ENCODE measurements at regions not wholly inside any gene's neighbourhood (a gene's known extent, or its start where the extent isn't known, plus 50 kb on each side); places are given as distances from the start of the nearest gene placed in this dataset.
"Not testable (repeated sequence)": the region's sequence is repeated elsewhere in the genome, so short reads cannot be mapped to it uniquely, and the experiment has no call there.

DNA sequence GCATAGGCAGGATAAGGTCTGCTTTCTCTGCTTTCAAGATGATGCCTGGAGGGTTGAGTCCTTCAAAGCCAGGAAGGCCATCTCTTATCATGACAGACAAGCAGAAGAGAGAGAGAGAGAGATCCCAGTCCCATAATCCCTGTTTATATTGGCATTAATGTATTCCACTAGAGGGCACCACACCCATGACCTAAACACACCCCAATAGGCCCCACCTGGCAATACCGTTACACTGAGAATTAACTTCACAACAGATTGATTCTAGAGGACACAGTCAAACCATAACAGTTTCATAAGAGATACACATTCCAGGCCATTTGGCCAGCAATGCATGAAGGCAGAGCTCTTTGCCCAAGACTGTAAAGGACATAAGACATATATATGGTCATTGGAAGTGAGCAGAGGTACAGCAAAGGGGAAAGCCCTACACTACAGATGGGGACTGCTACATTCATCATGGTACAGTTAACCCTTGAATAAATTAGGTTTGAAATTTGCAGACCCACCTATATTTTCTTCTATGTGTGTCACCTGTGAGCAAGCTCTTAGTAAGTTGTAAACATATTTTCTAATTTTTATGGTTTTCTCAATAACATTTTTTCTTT lies 1516.1 kb downstream of the RPIA start:
- DNase-seq (no peak), ATAC-seq (replicated peaks) (no peak)
- peaks cover 4 to 12% of the 10 kb centered on the region in 2 donors for H3K9me3 Mint-ChIP-seq
- H3K36me3 Mint-ChIP-seq (ENCODE audit: insufficient read depth), result no peaks in the 10 kb centered on the region
- H3K27me3 Mint-ChIP-seq, result no peaks in the 10 kb centered on the region
- no peak overlapping the region for H3K4me3 Mint-ChIP-seq
- no peaks in the 10 kb centered on the region for H3K4me1 Mint-ChIP-seq (ENCODE audit: low read depth in 2 of 2)
- no peak overlapping the region for H3K27ac Mint-ChIP-seq

DNA sequence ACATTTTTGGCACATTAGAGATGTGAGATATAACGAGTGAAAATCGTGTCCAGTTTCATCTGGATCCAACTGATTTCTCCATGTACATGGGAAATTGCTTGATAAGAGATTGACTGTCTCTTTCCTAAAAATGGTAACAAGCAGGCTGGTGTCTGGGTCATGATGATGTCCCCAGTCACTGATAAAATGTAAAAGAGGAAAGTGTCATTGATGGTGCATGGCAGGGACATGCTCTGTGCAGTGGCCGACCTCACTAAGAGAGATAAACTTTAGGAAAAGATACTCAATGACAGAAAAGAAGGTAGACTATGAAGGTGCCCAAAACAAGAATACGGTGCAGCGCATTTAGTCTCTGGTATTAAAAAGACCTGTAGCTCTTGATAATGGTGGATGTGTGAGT lies 1517.5 kb downstream of the RPIA start:
- Mint-ChIP-seq H3K27me3 (no peaks in the 10 kb centered on the region), H3K36me3 (ENCODE audit: insufficient read depth) (no peaks in the 10 kb centered on the region), H3K9me3 (peaks cover 4 to 7% of the 10 kb centered on the region in 2 donors), H3K4me3 (no peak overlapping the region), H3K4me1 (ENCODE audit: low read depth in 2 of 2) (no peaks in the 10 kb centered on the region), H3K27ac (no peak overlapping the region)
- DNase-seq (no peak), ATAC-seq (replicated peaks) (no peak)

DNA sequence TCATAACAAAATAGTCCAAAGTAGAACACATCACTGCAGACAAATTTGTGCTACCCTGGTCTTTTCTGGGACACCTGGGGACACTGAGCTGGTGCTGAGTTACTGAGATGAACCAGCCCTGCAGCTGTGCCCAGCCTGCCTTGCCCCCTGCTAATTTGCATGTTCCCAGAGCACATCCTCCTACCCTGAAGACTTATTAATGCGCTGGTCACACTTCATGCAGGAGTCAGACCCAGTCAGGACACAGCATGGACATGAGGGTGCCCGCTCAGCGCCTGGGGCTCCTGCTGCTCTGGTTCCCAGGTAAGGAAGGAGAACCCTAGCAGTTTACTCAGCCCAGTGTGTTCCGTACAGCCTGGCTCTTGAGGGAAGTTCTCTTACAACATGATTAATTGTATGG lies 1518.3 kb downstream of the RPIA start:
- Mint-ChIP-seq H3K4me3 (no peak overlapping the region), H3K36me3 (ENCODE audit: insufficient read depth) (no peaks in the 10 kb centered on the region), H3K27me3 (no peaks in the 10 kb centered on the region), H3K27ac (no peak overlapping the region), H3K9me3 (peaks cover 3 to 4% of the 10 kb centered on the region in 2 donors), H3K4me1 (ENCODE audit: low read depth in 2 of 2) (no peaks in the 10 kb centered on the region)
- no peak for DNase-seq
- ATAC-seq (replicated peaks), result no peak

DNA sequence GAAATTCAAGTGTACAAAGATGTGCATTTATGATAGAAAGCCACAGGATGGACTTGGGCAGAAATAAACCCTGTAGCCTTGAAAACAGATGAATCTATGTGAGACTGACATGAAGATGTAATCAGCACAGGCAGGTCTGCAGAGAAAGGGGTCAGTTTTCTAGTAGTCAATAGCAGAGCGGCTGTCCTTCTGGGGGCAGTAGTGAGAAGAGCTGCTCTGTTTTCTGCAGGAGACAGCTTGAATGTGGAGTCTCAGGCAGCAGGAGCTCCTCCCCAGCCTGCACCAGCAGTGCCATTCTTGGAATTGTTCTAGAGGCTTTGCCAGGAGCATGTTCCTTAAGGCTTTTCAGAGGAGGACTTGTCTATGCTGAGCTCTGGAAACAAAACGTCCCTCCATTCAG lies 1524.4 kb downstream of the RPIA start:
- not testable (repeated sequence) for H3K36me3 Mint-ChIP-seq (ENCODE audit: insufficient read depth); H3K4me1 Mint-ChIP-seq (ENCODE audit: low read depth in 2 of 2)

DNA sequence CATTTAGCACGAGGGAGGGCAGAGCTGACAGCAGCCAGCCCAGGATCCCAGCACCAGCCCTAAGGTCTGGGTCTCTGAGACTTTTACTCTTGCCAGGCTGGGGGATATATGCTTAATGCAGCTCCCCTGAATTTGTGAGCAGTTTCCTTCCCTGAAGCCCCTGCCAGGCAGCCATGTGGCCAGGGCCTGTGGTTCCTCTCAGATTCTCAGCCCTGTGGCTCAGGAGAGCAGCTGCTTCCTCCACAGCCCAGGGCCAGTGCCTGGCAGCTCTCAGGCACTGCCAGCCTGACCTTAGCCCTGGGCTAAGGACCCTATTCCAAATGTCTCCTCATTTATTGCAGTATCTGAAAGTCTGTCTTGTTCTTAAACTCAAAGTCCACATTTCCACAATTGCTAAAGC lies 1525.3 kb downstream of the RPIA start:
- not testable (repeated sequence) for H3K36me3 Mint-ChIP-seq (ENCODE audit: insufficient read depth); ATAC-seq (replicated peaks); H3K4me3 Mint-ChIP-seq; H3K27ac Mint-ChIP-seq; H3K27me3 Mint-ChIP-seq; H3K9me3 Mint-ChIP-seq; H3K4me1 Mint-ChIP-seq (ENCODE audit: low read depth in 2 of 2); DNase-seq

More for the DNA sequence above, 1524.4 kb downstream of the RPIA start:
- H3K4me3 Mint-ChIP-seq; H3K27me3 Mint-ChIP-seq; H3K9me3 Mint-ChIP-seq; ATAC-seq (replicated peaks); DNase-seq; H3K27ac Mint-ChIP-seq: not testable (repeated sequence)

DNA sequence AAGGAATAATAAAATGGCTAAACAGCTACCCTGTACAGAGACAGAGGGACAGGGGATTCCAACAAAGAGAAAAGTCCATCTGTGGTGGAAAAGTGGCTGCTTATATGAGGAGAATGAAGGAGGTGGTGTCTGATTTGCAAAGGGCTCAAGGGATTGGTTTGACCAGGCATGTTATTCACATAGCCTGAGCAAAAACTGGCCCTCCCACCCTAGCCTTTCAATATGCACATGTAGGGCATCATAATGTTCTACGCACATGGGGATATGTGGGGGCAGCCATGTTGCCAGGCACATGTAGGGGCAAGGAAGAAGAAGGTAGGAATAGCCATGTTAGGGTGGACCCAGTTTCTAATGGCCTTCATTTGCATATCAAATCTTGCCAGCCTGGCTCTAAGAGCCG lies 1527.1 kb downstream of the RPIA start:
- H3K36me3 Mint-ChIP-seq (ENCODE audit: insufficient read depth); DNase-seq; ATAC-seq (replicated peaks); H3K27ac Mint-ChIP-seq; H3K4me1 Mint-ChIP-seq (ENCODE audit: low read depth in 2 of 2); H3K4me3 Mint-ChIP-seq; H3K27me3 Mint-ChIP-seq: not testable (repeated sequence)
- peaks cover 0 to 10% of the 10 kb centered on the region in 2 donors for H3K9me3 Mint-ChIP-seq

DNA sequence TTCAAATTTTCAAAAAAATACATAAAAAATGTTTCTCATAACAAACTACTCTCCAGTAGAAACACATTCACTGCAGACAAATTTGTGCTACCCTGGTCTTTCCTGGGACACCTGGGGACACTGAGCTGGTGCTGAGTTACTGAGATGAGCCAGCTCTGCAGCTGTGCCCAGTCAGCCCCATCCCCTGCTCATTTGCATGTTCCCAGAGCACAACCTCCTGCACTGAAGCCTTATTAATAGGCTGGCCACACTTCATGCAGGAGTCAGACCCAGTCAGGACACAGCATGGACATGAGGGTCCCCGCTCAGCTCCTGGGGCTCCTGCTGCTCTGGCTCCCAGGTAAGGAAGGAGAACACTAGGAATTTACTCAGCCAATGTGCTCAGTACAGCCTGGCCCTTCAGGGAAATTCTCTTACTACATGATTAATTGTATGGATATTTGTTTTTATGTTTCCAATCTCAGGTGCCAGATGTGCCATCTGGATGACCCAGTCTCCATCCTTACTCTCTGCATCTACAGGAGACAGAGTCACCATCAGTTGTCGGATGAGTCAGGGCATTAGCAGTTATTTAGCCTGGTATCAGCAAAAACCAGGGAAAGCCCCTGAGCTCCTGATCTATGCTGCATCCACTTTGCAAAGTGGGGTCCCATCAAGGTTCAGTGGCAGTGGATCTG lies 1529.3 kb downstream of the RPIA start:
- not testable (repeated sequence) for H3K4me3 Mint-ChIP-seq, DNase-seq, H3K27me3 Mint-ChIP-seq

DNA sequence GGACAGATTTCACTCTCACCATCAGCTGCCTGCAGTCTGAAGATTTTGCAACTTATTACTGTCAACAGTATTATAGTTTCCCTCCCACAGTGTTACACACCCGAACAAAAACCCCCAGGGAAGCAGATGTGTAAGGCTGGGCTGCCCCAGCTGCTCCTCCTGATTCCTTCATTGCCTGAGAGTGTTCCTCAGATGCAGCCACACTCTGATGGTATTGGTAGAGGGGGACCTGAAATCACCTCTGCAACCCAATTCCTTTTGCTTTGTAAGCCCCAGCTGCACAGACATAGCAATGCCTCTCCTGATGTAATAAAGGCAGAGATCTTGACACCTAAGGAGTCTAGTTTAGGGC lies 1529.8 kb downstream of the RPIA start:
- H3K9me3 Mint-ChIP-seq, result peaks cover 0 to 12% of the 10 kb centered on the region in 2 donors
- H3K4me3 Mint-ChIP-seq, result no peak overlapping the region
- H3K27ac Mint-ChIP-seq, result no peak overlapping the region
- DNase-seq, result no peak
- H3K4me1 Mint-ChIP-seq (ENCODE audit: low read depth in 2 of 2), result no peaks in the 10 kb centered on the region
- no peak for ATAC-seq (replicated peaks)
- H3K36me3 Mint-ChIP-seq (ENCODE audit: insufficient read depth), result no peaks in the 10 kb centered on the region
- H3K27me3 Mint-ChIP-seq, result no peaks in the 10 kb centered on the region

More for the DNA sequence above, 1529.3 kb downstream of the RPIA start:
- peaks cover 0 to 10% of the 10 kb centered on the region in 2 donors for H3K9me3 Mint-ChIP-seq
- not testable (repeated sequence) for H3K36me3 Mint-ChIP-seq (ENCODE audit: insufficient read depth); H3K27ac Mint-ChIP-seq; ATAC-seq (replicated peaks); H3K4me1 Mint-ChIP-seq (ENCODE audit: low read depth in 2 of 2)

DNA sequence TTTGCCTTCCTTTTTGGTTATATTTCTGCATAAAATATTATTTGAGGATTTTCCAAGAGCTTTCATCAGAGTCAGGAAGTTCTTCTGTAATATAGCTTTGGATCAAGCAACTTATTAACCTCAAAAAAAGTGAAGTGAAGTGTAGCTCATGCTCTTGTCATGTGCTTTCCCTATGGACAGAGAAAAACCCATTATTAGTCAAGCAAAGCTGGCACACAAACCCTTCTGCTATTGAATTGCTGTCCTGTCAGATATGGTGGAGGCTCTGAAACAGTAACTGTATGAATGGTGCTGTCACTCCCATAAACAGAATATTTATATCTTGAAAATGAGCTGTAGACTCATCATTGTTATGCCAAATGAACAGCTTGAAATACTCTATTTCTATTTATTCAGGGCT lies 1533.3 kb downstream of the RPIA start:
- ATAC-seq (replicated peaks); H3K27me3 Mint-ChIP-seq; H3K4me3 Mint-ChIP-seq; H3K27ac Mint-ChIP-seq; H3K36me3 Mint-ChIP-seq (ENCODE audit: insufficient read depth); H3K4me1 Mint-ChIP-seq (ENCODE audit: low read depth in 2 of 2); DNase-seq: not testable (repeated sequence)
- peaks cover 7 to 11% of the 10 kb centered on the region in 2 donors for H3K9me3 Mint-ChIP-seq

DNA sequence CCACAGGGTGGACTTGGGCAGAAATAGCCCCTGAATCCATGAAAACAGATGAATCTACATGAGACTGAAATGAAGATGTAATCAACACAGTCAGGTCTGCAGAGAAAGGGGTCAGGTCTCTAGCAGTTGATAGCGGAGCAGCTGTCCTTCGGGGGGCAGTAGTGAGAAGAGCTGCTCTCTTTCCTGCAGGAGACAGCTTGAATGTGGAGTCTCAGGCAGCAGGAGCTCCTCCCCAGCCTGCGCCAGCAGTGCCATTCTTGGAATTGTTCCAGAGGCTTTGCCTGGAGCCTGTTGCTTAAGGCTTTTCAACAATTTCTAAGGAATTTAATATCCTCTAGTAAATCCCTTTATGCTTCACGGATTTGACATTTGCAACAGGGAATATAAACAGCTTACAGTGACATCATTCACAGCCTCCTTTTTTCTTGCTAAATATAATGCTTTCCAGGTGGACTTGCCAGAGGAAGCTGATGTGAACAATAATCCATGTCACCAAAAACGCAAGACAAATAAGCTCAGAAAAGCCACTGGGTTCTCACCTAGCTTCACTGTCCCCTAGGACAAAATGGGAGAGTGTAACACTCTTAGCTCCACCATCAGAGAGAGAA lies 1535.1 kb downstream of the RPIA start:
- ATAC-seq (replicated peaks); H3K4me3 Mint-ChIP-seq; H3K4me1 Mint-ChIP-seq (ENCODE audit: low read depth in 2 of 2); H3K36me3 Mint-ChIP-seq (ENCODE audit: insufficient read depth); DNase-seq; H3K27me3 Mint-ChIP-seq; H3K9me3 Mint-ChIP-seq; H3K27ac Mint-ChIP-seq: not testable (repeated sequence)

DNA sequence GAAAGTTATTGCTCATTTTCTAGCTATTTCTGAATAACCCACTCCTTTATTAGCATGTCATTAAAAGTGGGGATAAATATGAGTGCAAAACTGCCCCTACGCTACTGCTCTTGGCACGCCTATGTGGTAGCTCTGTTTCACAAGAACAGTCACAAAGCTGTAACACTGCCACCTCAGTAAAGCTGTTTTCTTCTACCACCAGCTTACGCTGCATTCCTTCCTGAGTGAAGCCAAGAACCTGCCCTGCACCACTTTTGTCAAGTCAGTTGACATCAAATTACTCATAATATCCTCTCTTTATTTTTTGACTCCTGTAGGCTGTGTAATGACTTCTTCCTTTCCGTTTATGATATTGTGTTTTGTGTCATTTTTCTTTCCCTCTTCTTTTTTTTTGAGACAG lies 1539.7 kb downstream of the RPIA start:
- H3K9me3 Mint-ChIP-seq; H3K4me1 Mint-ChIP-seq (ENCODE audit: low read depth in 2 of 2); H3K36me3 Mint-ChIP-seq (ENCODE audit: insufficient read depth); ATAC-seq (replicated peaks); DNase-seq; H3K27me3 Mint-ChIP-seq; H3K27ac Mint-ChIP-seq; H3K4me3 Mint-ChIP-seq: not testable (repeated sequence)

DNA sequence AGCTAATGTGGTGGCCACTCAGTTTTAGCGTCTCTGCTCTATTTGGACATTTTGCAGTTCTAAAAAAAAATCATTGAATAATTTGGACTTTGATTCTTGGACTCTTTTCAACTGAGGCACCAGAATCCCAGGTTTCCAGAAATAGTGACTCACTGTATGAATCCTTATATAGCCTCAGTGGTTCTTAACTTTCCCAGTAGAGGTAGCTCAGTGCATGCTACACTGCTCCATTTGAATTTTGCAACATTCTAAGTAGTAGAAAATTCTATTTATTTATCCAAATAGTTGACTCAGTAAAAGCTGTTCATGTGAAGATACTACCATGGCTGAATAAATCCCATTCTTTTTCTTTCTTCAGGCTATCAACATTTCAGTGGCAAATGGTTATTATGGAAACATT lies 1544.0 kb downstream of the RPIA start:
- DNase-seq; H3K36me3 Mint-ChIP-seq (ENCODE audit: insufficient read depth); ATAC-seq (replicated peaks); H3K4me3 Mint-ChIP-seq; H3K4me1 Mint-ChIP-seq (ENCODE audit: low read depth in 2 of 2); H3K9me3 Mint-ChIP-seq; H3K27me3 Mint-ChIP-seq; H3K27ac Mint-ChIP-seq: not testable (repeated sequence)

DNA sequence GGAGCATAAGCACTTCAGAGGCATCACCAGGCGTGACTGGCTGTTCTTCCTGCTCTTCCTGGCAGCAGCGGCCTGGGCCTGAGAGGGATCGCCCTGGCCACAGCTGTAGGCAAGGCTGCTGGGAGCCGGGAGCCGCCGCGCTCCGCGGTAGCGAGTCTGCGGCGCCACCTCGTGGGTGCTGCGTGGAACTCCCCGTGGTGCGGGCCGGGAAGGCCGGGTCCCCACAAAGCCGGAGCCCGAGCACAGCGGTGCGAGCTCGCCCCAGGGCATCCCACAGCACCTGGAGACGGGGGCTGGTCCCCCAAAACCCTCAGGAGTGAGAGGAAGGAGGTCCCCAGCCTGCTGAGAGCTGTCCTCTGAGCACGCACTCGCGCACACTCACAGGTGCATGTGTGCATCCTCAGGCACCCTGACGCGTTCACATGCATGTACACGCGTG lies 1546.5 kb downstream of the RPIA start:
- not testable (repeated sequence) for H3K4me1 Mint-ChIP-seq (ENCODE audit: low read depth in 2 of 2); DNase-seq; H3K9me3 Mint-ChIP-seq; ATAC-seq (replicated peaks); H3K4me3 Mint-ChIP-seq; H3K27ac Mint-ChIP-seq; H3K27me3 Mint-ChIP-seq; H3K36me3 Mint-ChIP-seq (ENCODE audit: insufficient read depth)

DNA sequence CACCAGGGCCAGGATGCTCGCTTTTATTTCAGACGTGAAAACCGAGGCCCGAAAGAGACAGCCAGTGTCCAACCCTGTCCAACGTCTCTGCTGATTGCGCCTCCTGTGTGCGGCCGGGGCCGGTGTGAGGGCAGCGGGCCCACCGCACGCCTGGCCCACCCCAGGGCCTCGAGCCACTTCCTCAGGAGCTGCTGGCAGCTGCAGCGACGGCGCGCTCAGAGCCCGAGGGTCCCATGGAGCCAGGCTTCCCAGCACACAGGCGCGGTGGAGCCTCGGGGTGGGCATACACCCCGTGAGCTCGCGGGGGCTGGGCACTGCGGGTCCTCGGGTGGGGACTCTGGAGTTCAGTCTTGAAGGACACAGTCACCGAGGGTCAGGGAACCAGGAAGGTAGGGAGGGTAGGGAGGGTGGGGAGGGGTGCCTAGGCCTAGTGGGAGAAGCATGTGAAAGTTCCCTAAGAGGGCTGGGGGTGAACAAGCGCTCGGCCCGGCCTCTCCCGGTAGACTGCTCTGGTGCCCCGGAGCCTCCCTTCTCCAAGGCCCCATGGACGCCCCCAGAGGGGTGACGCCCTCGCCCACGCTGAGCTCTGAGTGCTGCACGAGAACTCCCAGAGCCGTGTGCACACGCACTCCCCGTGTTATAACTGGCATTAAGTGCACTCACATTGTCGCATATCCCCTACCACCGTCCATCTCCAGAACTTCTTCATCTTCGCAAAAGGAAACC lies 1547.2 kb downstream of the RPIA start:
- not testable (repeated sequence) for H3K36me3 Mint-ChIP-seq (ENCODE audit: insufficient read depth); DNase-seq; H3K9me3 Mint-ChIP-seq; H3K27ac Mint-ChIP-seq; ATAC-seq (replicated peaks); H3K4me1 Mint-ChIP-seq (ENCODE audit: low read depth in 2 of 2); H3K4me3 Mint-ChIP-seq; H3K27me3 Mint-ChIP-seq

Data from effector memory CD8-positive, alpha-beta T cell (primary cell).